IPS-15b (cell line): ENCODE measurements at regions not wholly inside any gene's neighbourhood (a gene's known extent, or its start where the extent isn't known, plus 50 kb on each side); places are given as distances from the start of the nearest gene placed in this dataset.
"Not testable (repeated sequence)": the region's sequence is repeated elsewhere in the genome, so short reads cannot be mapped to it uniquely, and the experiment has no call there.

Experiments used
- H3K27me3 ChIP-seq: one replicate; pipeline ENCODE4 v1.6.1; 2013; ENCODE audit warnings: low read length; ENCODE audit not compliant: control insufficient read depth, insufficient read depth
- H3K36me3 ChIP-seq: one replicate; pipeline ENCODE4 v1.6.1; 2013; ENCODE audit warnings: low read length; ENCODE audit not compliant: control insufficient read depth, insufficient read depth
- H3K4me1 ChIP-seq: one replicate; pipeline ENCODE4 v1.6.1; 2013; ENCODE audit warnings: mild to moderate bottlenecking, low read length; ENCODE audit not compliant: control insufficient read depth, insufficient read depth
- H3K4me3 ChIP-seq: one replicate; pipeline ENCODE4 v1.5.1; 2013; ENCODE audit warnings: low read depth, low read length
- H3K9ac ChIP-seq: one replicate; pipeline ENCODE4 v1.6.1; 2013; ENCODE audit warnings: low read depth, mild to moderate bottlenecking, low read length
- H3K9me3 ChIP-seq: one replicate; pipeline ENCODE4 v1.6.1; 2013; ENCODE audit warnings: mild to moderate bottlenecking, low read length; ENCODE audit not compliant: control insufficient read depth, insufficient read depth

- Histone ChIP-seq H3K36me3 (no peaks in the 10 kb centered on the region), H3K9me3 (no peaks in the 10 kb centered on the region), H3K4me1 (peaks cover 16% of the 10 kb centered on the region), H3K4me3 (no peak overlapping the region), H3K9ac (no peak overlapping the region), H3K27me3 (no peaks in the 10 kb centered on the region)
Observed at GRCh38 chr4:85132570-85132969, 166.1 kb upstream of the WDFY3 start.

DNA sequence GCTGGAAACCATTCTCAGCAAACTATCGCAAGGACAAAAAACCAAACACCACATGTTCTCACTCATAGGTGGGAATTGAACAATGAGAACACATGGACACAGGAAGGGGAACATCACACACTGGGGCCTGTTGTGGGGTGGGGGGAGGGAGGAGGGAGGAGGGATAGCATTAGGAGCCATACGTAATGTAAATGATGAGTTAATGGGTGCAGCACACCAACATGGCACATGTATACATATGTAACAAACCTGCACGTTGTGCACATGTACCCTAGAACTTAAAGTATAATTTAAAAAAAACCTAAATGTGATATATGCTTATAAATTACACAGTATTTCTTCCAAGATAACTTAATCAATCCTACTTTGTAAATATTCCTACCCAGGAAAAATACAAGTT is 173.3 kb upstream of the WDFY3 start:
- H3K27me3 ChIP-seq, H3K36me3 ChIP-seq, H3K9me3 ChIP-seq, H3K9ac ChIP-seq, H3K4me1 ChIP-seq, H3K4me3 ChIP-seq: not testable (repeated sequence)

DNA sequence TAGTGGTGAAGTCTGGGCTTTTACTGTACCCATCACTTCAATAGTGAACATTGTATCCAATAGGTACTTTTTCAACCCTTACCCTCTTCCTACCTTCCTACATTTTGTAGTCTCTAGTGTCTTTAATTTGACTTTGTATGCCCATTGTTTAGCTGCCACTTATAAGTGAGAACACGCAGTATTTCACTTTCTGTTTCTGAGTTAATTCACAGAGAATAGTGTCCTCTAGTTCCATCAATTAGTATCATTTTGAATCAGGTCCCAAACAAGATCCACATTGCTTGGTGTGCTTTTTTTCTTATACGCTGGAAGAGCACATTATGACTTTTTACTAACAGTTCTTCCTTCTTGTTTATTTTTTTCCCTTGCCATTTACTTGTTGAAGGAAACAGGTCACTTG is 176.0 kb upstream of the WDFY3 start:
- H3K27me3 ChIP-seq = no peaks in the 10 kb centered on the region
- H3K4me3 ChIP-seq = no peak overlapping the region
- H3K4me1 ChIP-seq = no peaks in the 10 kb centered on the region
- H3K36me3 ChIP-seq = no peaks in the 10 kb centered on the region
- H3K9me3 ChIP-seq = no peaks in the 10 kb centered on the region
- H3K9ac ChIP-seq = no peak overlapping the region

DNA sequence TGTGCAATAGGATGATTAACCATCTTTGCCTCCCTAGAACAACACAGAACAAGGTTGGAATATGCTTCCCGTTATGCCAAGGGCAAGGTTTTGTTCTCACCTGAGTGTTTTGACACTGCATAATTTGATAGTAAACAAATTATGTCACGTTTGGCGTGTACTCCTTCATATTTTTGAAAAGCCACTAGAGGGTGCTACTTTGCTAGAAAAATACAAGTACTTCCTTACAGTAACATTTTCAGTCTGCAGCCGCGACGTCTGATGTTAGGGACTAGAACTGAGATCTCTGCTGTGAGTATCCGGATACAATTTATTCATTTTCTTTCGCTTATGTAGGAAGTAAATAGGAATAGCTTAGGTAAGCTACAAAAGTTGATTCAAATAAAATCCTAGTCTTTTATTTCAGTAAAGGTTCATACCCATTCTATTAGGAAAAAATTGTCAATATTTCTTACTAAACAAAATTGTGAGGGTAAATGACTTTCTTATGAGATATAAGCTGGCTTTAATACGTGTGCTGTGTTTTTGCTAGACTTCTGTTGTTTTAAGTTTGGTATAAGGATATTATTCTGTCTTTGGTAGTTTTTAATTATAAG is 181.1 kb upstream of the WDFY3 start:
- H3K9ac ChIP-seq = no peak overlapping the region

DNA sequence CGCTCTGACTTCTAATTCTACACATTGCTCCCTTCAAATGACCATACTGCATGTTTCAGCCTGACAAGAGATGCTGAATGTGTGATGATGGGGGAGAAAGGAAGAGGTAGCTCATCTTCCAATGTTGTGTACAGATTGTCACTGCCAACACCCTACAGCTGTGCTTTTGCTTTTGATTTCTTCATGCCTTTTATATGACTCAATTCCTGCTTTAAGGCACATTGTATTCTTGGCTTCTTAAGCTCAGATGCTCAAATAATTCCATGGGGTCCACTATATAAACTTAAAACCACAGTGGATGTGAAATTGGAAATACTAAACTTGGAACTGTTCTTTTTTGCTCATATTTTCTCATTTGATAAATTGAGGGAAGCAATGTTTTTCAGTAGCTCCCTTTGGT is 183.2 kb upstream of the WDFY3 start:
- Histone ChIP-seq H3K27me3 (no peaks in the 10 kb centered on the region), H3K4me3 (no peak overlapping the region), H3K4me1 (no peaks in the 10 kb centered on the region), H3K36me3 (no peaks in the 10 kb centered on the region), H3K9me3 (no peaks in the 10 kb centered on the region), H3K9ac (no peak overlapping the region)

More for the DNA sequence above, 181.1 kb upstream of the WDFY3 start:
- Histone ChIP-seq H3K36me3 (no peaks in the 10 kb centered on the region), H3K9me3 (no peaks in the 10 kb centered on the region), H3K4me3 (no peak overlapping the region), H3K4me1 (no peaks in the 10 kb centered on the region), H3K27me3 (no peaks in the 10 kb centered on the region)

DNA sequence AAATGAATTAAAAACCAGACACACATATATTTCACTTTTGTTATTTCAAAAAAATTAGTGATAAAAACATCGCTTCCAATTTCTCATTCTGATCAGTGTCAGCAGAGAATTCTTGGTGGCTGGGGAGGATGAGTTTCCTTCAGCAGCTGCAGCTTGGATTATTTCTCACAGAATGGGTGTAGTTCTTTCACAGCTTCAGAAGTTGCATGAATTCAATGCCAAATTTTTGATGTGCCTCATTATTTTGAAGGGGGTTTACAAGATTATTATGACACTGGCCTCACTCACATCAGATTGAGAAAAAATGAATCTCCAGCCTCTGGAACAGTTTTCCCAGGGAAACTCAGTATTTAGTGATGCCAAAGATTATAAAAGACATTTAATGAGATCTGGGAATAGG is 184.9 kb upstream of the WDFY3 start:
- Histone ChIP-seq H3K4me1 (no peaks in the 10 kb centered on the region), H3K9me3 (no peaks in the 10 kb centered on the region), H3K36me3 (no peaks in the 10 kb centered on the region), H3K4me3 (no peak overlapping the region), H3K9ac (no peak overlapping the region), H3K27me3 (no peaks in the 10 kb centered on the region)

GRCh38 chr4:85151786-85152185 is 185.3 kb upstream of the WDFY3 start:
- H3K4me3 ChIP-seq = no peak overlapping the region
- H3K4me1 ChIP-seq = no peaks in the 10 kb centered on the region
- H3K36me3 ChIP-seq = no peaks in the 10 kb centered on the region
- no peaks in the 10 kb centered on the region for H3K9me3 ChIP-seq
- no peak overlapping the region for H3K9ac ChIP-seq
- no peaks in the 10 kb centered on the region for H3K27me3 ChIP-seq

GRCh38 chr4:85152480-85152879 is 186.0 kb upstream of the WDFY3 start:
- Histone ChIP-seq H3K36me3 (no peaks in the 10 kb centered on the region), H3K4me1 (no peaks in the 10 kb centered on the region), H3K9me3 (no peaks in the 10 kb centered on the region), H3K9ac (no peak overlapping the region), H3K4me3 (no peak overlapping the region), H3K27me3 (no peaks in the 10 kb centered on the region)

DNA sequence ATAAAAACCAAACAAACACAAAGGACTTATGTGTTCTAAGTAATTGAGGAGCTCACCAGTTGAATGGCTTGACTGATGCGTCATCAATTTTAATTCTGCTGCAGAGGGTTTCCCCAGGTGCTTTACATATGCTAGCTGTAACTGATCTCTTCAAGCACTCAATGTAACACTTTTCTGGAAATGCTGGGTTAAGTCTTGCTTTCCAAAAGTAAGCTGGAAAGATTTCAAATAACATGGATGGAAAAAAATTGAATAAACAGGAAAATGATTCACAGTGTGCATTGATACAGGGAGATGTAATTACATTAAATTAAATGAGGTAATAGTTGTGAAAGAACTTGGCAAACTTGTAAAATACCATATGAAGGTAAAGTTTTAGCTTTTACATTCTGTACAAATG is 186.7 kb upstream of the WDFY3 start:
- no peak overlapping the region for H3K9ac ChIP-seq
- H3K27me3 ChIP-seq = no peaks in the 10 kb centered on the region
- H3K9me3 ChIP-seq = no peaks in the 10 kb centered on the region
- H3K4me3 ChIP-seq = no peak overlapping the region
- H3K4me1 ChIP-seq = no peaks in the 10 kb centered on the region
- H3K36me3 ChIP-seq = no peaks in the 10 kb centered on the region

DNA sequence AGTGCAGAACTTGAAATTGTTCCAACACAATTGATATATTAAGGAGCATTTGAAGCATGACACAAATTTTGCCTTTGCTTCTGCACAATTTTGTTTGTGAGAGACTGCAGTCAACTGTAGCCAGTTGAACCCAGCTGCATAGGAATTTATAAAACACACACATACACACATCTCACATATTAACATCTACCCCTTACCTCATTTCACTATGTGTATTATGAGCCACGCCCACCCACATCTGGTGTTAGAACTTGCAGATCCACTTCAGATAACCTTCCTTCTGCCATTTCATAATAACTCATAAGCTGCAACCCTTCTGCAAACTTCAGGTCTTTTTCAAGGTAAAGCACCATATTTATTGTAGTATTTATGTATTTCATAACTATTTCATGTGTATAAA is 188.1 kb upstream of the WDFY3 start:
- H3K4me3 ChIP-seq = no peak overlapping the region
- H3K36me3 ChIP-seq = no peaks in the 10 kb centered on the region
- no peak overlapping the region for H3K9ac ChIP-seq
- H3K27me3 ChIP-seq = no peaks in the 10 kb centered on the region
- no peaks in the 10 kb centered on the region for H3K9me3 ChIP-seq
- H3K4me1 ChIP-seq = no peaks in the 10 kb centered on the region

DNA sequence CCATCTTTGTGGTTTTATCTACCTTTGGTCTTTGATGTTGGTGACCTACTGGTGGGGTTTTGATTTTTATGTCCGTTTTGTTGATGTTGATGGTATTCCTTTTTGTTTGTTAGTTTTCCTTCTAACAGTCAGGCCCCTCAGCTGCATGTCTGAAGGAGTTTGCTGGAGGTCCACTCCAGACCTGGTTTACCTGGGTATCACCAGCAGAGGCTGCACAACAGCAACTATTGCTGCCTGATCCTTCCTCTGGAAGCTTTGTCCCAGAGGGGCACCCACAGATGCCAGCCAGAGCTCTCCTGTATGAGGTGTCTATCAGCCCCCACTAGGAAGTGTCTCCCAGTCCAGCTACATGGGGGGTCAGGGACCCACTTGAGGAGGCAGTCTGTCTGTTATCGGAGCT is 199.3 kb upstream of the WDFY3 start:
- Histone ChIP-seq H3K36me3 (no peaks in the 10 kb centered on the region), H3K27me3 (no peaks in the 10 kb centered on the region), H3K4me1 (no peaks in the 10 kb centered on the region), H3K4me3 (no peak overlapping the region), H3K9ac (no peak overlapping the region), H3K9me3 (no peaks in the 10 kb centered on the region)

- Histone ChIP-seq H3K36me3 (no peaks in the 10 kb centered on the region), H3K9ac (no peak overlapping the region), H3K27me3 (no peaks in the 10 kb centered on the region), H3K4me3 (no peak overlapping the region), H3K9me3 (no peaks in the 10 kb centered on the region), H3K4me1 (no peaks in the 10 kb centered on the region)
Observed at GRCh38 chr4:85166318-85166717, 199.8 kb upstream of the WDFY3 start.
